ENCODE measurements at regions not wholly inside any gene's neighbourhood (a gene's known extent, or its start where the extent isn't known, plus 50 kb on each side); places are given as distances from the start of the nearest gene placed in this dataset.

GRCh38 chr2:15705310-15705709, 113.6 kb downstream of the DDX1 start:
- TF ChIP-seq CTCF (IDR thresholded peaks at IDR 0.05; ENCODE audit: low read depth, low read length) (no peak), EZH2phosphoT487 (IDR thresholded peaks at IDR 0.05; ENCODE audit: low read depth) (no peak)

All from OCI-LY3 (cell line).